ENCODE measurements at regions not wholly inside any gene's neighbourhood (a gene's known extent, or its start where the extent isn't known, plus 50 kb on each side); places are given as distances from the start of the nearest gene placed in this dataset.
"Not testable (repeated sequence)": the region's sequence is repeated elsewhere in the genome, so short reads cannot be mapped to it uniquely, and the experiment has no call there.

GRCh38 chr7:112985377-112985987 lies 101.1 kb downstream of the GPR85 start:
- no peak for DNase-seq
- intact Hi-C loops (cut with micrococcal nuclease), result no loop called here
- peak; percentile 85 for ATAC-seq

- DNase-seq (no peak), ATAC-seq (no peak)
- intact Hi-C loops (cut with micrococcal nuclease), result no loop called here
Measured at GRCh38 chr7:112982441-112983063, 104.1 kb downstream of the GPR85 start.

DNA sequence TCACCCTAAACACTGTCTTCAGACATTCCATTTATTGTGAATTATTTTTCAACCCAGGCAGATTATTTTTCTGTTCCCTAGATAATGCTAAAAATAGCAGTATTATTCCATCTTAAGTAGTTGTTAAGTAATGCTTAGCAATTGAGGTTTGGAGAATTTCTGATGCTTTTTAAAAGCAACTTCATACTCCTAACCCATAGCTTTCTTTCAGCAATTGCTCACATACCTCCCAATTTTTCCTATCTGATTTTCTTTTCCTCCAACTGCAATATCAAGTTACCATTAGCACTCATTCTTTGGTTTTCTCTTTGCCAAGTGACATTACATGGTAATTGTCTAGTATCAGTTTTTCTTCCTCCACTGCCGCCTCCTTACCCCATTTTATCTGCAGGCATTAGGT lies 104.7 kb downstream of the GPR85 start:
- intact Hi-C loops (cut with micrococcal nuclease), result no loop called here
- ATAC-seq, result no peak
- DNase-seq, result no peak

DNA sequence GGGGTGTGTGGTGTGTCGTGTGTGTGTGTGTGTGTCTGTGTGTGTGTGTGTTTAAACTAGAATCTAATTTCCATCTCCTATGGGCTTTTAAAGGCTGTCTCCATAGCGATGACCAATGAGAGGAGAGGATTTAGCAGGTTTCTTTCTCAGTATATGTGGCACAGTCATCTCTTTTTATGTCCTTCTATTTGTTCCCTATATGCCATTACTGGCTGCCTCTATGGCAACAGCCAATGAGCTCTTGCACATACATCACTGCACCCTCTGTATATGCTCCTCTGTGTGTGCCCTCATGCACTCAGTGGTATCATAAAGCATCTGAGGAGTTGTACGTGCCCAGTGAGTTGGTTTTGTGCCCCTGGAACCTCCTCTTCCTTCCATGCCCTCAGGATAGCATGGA lies 107.6 kb downstream of the GPR85 start:
- not testable (repeated sequence) for ATAC-seq

GRCh38 chr7:112977244-112977955 lies 109.2 kb downstream of the GPR85 start:
- DNase-seq; intact Hi-C loops (cut with micrococcal nuclease): not testable (repeated sequence)
- ATAC-seq, result peak; percentile 97

More for the DNA sequence above, 107.6 kb downstream of the GPR85 start:
- intact Hi-C loops (cut with micrococcal nuclease); DNase-seq: not testable (repeated sequence)

DNA sequence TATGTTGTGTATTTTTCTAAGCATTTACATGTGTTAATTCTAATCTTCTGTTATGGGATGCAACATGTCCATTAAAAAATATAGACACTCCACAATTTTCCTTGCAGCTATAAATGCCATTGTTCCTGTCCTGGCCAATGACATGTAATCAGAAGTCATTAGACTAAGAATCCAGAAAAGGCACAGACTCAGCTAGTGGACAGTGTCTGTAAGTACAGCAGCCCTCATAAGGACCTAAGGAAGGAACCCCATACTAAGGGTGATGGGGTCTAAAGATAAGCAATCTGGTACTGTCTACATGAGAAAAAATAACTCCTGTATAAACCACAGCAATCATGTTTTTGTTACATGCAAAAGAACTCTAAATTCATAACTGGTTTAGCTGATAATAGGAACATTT lies 115.9 kb downstream of the GPR85 start:
- peak; percentile 59 for ATAC-seq

DNA sequence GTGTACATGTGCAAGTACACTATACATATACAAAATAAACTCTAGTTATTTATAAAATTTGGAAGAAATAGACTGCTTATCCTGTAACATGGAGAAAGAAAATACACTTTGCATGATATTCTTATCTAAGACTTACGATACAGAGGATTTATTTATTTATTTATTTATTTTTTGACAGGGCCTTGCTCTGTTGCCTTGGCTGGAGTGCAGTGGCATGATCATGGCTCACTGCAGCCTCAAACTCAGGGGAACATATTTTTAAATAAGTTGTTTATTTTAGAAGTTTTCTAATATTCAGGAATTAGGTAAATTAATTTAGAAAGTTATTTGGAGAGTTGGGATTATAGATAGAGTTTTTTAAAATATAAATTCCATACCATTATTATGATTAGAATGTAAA lies 116.7 kb downstream of the GPR85 start:
- DNase-seq (no peak), ATAC-seq (peak; percentile 30)
- intact Hi-C loops (cut with micrococcal nuclease), result no loop called here

More for the DNA sequence above, 115.9 kb downstream of the GPR85 start:
- intact Hi-C loops (cut with micrococcal nuclease), result no loop called here
- no peak for DNase-seq

GRCh38 chr7:112965506-112965905 lies 121.1 kb downstream of the GPR85 start:
- intact Hi-C loops (cut with micrococcal nuclease), result no loop called here
- no peak for DNase-seq
- no peak for ATAC-seq

GRCh38 chr7:112963634-112964033 lies 123.0 kb downstream of the GPR85 start:
- ATAC-seq, result peak; percentile 21
- intact Hi-C loops (cut with micrococcal nuclease), result no loop called here
- no peak for DNase-seq

GRCh38 chr7:112962815-112963214 lies 123.8 kb downstream of the GPR85 start:
- DNase-seq (no peak), ATAC-seq (no peak)
- intact Hi-C loops (cut with micrococcal nuclease), result no loop called here

DNA sequence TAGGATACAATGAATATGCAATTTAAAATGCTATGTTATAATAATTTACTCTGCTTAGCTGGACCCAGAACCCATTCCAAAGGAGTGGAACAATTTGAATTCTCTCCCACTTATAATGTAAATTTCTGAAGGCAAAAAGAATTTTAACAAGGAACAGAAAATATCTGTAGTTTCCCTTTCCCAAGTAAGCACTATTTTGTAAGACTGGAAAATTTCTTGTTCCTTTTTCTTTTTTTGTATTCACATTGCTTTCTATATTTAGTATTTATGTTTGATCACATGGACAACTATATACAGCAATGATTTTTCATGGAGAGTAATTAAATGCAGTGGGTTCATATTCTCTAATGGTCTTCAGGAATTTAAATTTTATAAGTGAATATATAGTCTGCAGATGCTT lies 127.4 kb downstream of the GPR85 start:
- ATAC-seq, result no peak
- intact Hi-C loops (cut with micrococcal nuclease), result no loop called here
- no peak for DNase-seq

DNA sequence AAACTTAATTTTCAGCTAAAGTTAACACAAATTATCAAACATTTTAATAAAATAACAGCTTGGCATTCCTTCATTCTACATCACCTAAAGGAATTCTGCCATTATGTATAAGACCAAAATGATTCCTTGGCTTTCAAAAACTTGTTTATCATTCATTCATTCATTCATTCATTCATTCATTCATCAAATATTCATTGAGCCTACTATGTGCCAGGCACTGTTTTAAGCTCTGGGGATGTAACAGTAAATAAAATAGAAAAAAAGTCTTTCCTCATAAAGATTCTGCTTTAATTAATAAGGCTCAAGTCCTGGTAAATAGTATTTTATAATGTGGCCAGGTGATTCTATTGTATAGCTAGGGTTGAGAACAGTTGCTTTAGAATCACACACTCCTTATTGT lies 127.9 kb downstream of the GPR85 start:
- no peak for DNase-seq
- ATAC-seq, result no peak
- intact Hi-C loops (cut with micrococcal nuclease), result no loop called here

DNA sequence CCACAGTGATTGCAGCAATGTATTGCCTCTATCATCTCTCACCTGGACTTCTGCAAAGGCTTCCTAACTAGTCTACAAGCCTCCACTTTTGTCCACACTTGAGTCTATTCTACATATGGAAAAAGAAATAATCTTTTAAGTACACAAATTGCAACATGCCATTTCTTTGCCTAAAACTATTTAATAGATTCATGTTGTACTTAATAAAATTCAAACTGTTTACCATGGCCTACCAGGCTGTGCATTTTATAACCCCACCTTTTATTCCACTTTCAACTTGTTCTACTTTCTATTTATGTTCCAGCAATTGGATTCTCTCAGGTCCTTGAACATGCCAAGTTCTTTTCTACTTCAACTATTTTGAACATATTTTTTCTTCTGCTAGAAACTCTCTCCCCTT lies 128.7 kb downstream of the GPR85 start:
- intact Hi-C loops (cut with micrococcal nuclease), result no loop called here
- no peak for ATAC-seq
- no peak for DNase-seq

- intact Hi-C loops (cut with micrococcal nuclease); DNase-seq; ATAC-seq: not testable (repeated sequence)
Measured at GRCh38 chr7:112953031-112953430, 133.6 kb downstream of the GPR85 start.

DNA sequence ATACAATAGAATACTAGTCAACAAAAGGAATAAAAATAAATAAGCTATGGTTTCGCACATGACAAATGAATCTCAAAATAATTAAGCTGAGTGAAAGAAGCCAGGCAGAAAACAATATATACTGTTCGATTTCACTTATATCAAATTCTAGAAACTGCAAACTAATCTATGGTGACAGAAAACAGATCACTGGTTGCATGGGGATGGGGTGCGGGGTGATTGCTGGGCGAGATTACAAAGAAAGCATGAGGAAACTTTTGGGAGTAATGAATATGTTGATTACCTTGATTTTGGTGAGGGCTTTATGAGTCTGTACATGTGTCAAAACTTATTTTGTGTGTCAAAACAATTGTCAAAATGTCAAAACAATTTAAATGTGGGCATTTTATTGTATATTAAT lies 135.6 kb downstream of the GPR85 start:
- intact Hi-C loops (cut with micrococcal nuclease), result no loop called here
- DNase-seq (no peak), ATAC-seq (no peak)

DNA sequence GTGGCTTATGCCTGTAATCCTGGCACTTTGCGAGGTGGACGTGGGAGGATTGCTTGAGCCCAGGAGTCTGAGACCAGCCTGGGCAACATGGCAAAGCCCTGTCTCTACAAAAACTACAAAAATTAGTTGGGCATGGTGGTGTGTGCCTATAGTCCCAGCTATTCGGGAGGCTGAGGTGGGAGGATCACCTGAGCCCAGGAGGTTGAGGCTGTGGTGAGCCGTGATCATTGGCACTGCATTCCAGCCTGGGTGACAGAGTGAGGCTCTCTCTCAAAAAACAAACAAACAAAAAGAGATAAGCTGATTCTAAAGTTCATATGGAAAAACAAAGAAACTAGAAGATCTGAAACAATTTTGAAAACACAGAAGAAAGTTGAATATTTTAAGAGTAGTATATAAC lies 136.9 kb downstream of the GPR85 start:
- DNase-seq; ATAC-seq; intact Hi-C loops (cut with micrococcal nuclease): not testable (repeated sequence)

- no peak for ATAC-seq
- intact Hi-C loops (cut with micrococcal nuclease), result no loop called here
- no peak for DNase-seq
Measured at GRCh38 chr7:112946350-112946749, 140.3 kb downstream of the GPR85 start.

DNA sequence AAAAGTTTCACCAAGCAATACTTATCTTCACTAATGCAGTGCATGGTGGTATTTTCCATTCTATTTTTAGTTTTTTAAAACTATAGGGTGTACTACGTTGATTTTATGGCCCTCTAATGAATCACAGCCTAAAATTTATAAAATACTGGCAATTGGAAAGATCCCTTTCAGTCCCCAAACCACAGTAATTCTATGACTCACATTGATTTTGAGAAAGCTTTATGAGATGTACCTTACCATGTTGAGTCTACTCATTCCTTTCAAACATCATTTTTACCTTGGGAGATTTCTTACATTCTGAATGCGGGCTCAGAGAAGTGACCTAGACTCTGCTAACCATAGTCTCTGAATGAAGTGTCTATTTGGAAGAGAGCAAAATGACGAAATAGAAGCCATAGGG lies 141.6 kb downstream of the GPR85 start:
- intact Hi-C loops (cut with micrococcal nuclease), result no loop called here
- ATAC-seq, result no peak

DNA sequence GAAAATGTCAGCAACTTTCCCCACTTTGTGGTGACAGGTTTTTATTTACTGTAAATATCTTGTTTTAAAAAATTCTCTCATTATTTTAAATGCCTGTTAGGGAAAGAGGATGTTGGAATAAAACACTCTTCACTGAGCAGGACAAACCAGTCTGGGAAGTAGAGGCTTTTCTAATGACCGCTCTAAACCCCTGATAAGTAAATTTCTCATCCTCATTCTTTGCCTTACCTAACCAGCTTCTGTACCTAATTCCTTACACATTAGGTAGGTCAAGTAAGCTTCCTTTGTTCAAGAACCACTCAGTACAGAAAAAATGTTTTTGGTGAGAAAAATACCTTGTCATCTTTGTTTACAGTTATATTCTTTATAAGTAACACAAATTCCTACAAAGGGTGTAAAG lies 143.6 kb downstream of the GPR85 start:
- ATAC-seq (no peak), DNase-seq (no peak)
- intact Hi-C loops (cut with micrococcal nuclease), result no loop called here

More for the DNA sequence above, 141.6 kb downstream of the GPR85 start:
- no peak for DNase-seq

GRCh38 chr7:112942125-112942524 lies 144.5 kb downstream of the GPR85 start:
- ATAC-seq; intact Hi-C loops (cut with micrococcal nuclease); DNase-seq: not testable (repeated sequence)

Data from left ventricle myocardium superior (tissue), 1 donor.